Astrocyte of the cerebellum (primary cell): ENCODE measurements at regions not wholly inside any gene's neighbourhood (a gene's known extent, or its start where the extent isn't known, plus 50 kb on each side); places are given as distances from the start of the nearest gene placed in this dataset.

Experiments
- DNase-seq: peaks from one replicate; pipeline ENCODE4 v3.0.0-alpha.2; 2011; ENCODE audit warnings: low read depth
- H3K4me3 ChIP-seq: 2 replicates; pipeline ENCODE4 v1.5.1; 2011; ENCODE audit warnings: mild to moderate bottlenecking, low read depth, low read length, moderate library complexity
- in situ Hi-C: cut with HindIII; loops from 2 replicates; pipeline ENCODE4 v1.10.0; 2017; ENCODE audit warnings: low sequenced_read_pairs
- TF ChIP-seq, protein P1 (sequence below): IDR thresholded peaks from 2 replicates; pipeline ENCODE4 v1.5.1; 2012; ENCODE audit warnings: low read length, low read depth, moderate library complexity, mild to moderate bottlenecking; ENCODE audit errors: missing control alignments

DNA sequence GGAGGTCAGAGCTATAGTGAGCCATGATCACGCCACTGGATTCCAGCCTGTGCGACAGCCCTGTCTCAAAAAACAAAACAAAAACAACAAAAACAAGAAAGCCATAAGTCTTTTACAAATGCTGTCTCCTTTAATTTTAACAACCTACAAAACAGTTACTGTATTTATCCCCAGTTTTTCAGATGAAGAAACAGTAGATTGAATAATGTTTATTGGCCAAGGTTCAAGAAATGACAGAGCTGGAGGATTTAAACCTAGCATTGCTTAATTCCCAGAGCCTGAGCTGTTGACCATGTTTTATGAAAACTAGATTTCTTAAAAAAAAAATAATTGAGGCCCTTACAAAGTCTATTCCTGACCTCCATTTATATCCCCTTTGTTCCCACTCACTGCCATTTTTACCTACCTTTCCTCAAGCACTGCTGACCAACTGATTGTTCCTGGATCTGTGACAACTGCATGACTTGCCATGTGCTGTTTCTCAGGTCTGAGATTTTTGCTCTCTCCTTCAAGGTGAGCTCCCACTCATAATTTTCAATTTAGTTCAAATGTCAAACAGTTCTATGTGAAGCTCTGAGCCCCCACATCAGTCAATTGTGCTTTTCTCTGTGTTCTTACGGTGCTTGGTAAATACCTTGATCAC, 140.8 kb downstream of the CHRM3 start:
- in situ Hi-C loops = no loop called here
- no peak for DNase-seq
- no peak overlapping the region for H3K4me3 ChIP-seq
- TF ChIP-seq, protein P1, sequence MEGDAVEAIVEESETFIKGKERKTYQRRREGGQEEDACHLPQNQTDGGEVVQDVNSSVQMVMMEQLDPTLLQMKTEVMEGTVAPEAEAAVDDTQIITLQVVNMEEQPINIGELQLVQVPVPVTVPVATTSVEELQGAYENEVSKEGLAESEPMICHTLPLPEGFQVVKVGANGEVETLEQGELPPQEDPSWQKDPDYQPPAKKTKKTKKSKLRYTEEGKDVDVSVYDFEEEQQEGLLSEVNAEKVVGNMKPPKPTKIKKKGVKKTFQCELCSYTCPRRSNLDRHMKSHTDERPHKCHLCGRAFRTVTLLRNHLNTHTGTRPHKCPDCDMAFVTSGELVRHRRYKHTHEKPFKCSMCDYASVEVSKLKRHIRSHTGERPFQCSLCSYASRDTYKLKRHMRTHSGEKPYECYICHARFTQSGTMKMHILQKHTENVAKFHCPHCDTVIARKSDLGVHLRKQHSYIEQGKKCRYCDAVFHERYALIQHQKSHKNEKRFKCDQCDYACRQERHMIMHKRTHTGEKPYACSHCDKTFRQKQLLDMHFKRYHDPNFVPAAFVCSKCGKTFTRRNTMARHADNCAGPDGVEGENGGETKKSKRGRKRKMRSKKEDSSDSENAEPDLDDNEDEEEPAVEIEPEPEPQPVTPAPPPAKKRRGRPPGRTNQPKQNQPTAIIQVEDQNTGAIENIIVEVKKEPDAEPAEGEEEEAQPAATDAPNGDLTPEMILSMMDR = no peak

DNA sequence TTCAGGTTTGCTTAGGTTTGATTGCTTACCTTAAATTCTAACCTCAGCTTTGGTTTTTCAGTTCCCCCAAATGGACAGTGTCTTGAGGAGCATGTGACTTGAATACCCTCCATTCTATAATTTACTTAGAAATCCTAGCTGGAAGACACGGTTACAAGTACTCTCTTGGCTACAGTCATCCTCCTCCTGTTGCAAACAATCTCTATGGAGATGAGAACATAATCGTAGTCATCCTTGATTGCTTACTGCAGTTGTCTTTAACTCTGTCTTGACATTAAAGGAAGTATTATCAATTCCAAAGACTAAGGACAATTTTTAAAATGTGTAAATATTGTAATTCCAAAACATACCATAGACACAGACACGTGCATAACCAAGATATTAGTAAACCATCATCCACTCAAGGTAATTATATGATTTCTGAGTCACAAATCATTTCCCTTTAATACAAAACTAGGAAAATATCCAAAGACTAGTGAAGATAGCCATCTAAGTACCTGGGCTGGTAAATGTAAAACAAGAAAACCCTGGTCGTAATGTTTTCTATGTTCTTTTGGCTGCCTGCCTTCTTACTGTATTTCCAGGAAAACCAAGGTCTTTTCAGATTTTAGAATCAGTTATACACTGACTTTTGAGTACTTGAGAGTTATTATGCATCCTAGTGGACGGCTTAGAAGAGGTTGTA, 149.9 kb downstream of the CHRM3 start:
- H3K4me3 ChIP-seq = no peak overlapping the region

DNA sequence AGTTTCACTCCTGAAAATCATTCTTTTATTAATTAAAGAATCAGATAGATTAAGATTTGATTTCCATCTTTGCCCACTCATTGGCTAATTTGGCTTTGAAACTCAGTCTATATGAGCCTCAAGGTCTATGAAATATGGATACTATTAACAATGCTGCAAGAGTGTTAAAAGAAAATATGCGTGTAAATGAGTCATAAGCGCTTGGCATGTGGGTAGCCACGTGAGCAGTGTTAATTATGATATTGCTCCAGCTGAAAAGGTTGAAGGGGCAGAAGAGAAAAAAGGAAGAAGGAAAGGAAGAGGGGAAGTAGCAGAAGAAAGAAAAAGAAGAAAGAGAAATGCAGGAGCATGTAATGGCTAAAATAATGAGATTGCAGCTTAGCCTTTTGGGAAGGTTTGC, 151.4 kb downstream of the CHRM3 start:
- in situ Hi-C loops = no loop called here
- no peak for DNase-seq
- TF ChIP-seq, protein P1 = no peak
- H3K4me3 ChIP-seq = no peak overlapping the region

More for the DNA sequence above, 149.9 kb downstream of the CHRM3 start:
- in situ Hi-C loops = no loop called here
- no peak for DNase-seq
- TF ChIP-seq, protein P1 = no peak

DNA sequence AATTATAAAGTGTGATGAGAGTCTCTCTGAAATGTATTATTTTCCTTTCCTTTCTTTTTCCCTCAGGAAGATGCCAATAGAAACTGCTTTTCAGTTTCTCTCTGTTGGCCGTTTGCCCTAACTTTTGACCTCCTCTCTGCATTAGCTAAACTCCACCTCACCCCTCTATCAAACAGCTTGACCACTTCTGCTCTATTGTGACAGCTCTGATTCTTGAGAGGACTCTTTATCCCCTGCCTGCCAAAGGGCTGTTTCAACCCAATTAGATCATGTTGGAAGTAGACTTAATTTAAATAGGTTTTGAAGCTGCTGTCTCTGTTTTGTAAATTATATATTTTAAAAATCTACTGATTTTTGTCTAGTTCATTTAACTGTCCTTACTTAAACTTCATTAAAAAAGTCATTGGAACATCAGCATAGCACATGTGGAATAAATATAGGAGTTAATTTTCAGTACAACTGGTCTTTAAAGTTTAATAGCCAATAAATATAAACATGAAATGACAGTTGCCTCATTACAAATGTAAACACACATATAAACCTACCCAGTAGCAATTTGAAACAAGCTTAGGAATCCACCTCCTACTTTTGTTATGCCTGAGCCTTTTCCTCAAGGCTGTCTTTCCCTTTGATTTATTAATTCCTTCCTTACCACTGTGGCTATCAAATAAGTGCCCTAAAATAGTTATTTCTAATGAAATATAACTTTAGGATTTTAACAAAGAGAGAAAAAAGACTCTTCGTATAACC, 152.0 kb downstream of the CHRM3 start:
- in situ Hi-C loops = no loop called here
- no peak for DNase-seq
- H3K4me3 ChIP-seq = no peak overlapping the region
- TF ChIP-seq, protein P1 = no peak

DNA sequence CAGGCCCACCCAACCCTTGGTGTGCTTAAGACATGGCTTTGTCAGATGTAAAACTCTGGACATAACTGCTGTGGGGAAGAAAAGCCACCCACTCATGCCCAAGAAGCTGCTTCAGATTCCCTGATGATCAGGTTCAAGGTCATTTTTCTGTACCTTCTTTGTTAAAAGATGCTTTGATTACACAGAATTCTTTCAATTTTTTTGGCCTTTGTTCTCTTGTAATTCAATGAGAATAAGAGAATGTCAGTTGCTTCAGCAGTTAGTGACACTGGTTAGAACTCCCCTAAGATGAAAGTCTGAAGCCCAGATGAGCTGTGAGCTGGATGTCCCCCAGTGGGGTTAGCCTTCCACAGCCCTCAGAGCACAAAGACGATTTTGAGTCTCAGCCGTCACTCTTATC, 152.7 kb downstream of the CHRM3 start:
- no peak overlapping the region for H3K4me3 ChIP-seq
- in situ Hi-C loops = no loop called here
- TF ChIP-seq, protein P1 = no peak
- no peak for DNase-seq

DNA sequence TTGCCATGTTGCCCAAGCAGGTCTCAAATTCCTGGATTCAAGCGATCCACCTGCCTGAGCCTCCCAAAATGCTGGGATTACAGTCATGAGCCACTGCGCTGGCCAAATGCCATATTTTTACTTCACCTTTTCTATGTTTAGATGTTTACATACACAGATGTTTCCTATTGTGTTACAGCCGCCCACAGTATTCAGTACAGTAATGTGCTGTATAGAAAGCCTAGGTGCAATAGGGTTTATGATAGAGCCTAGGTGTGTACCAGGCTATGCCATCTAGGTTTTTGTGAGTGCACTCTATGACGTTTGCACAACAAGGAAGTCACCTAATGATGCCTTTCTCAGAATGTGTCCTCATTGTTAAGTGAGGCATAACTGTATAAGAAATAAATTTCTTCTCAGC, 153.4 kb downstream of the CHRM3 start:
- in situ Hi-C loops = no loop called here
- no peak for DNase-seq
- H3K4me3 ChIP-seq = no peak overlapping the region
- TF ChIP-seq, protein P1 = no peak
